ENCODE measurements at regions not wholly inside any gene's neighbourhood (a gene's known extent, or its start where the extent isn't known, plus 50 kb on each side); places are given as distances from the start of the nearest gene placed in this dataset.
"Not testable (repeated sequence)": the region's sequence is repeated elsewhere in the genome, so short reads cannot be mapped to it uniquely, and the experiment has no call there.

DNA sequence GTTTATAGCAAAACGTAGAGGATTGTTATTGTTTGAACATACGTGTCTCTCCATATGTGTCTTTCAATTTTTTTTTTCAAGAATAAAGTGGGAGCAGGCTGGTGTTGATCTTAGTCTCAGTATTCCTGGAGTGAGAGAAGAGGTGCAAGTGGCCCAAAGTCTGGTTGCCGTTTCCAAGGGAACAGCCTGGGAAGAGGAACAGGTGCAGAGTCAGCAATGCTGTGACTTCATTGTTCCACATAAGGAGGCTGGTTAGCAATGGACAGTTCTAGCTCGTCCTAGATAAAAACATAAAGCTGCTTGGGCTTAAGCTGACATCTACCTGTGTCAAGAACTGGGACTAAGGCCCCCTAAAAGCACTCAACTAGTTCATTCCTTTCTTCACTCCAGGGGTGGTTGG is 626.6 kb upstream of the TPK1 start:
- TF ChIP-seq, protein P1, sequence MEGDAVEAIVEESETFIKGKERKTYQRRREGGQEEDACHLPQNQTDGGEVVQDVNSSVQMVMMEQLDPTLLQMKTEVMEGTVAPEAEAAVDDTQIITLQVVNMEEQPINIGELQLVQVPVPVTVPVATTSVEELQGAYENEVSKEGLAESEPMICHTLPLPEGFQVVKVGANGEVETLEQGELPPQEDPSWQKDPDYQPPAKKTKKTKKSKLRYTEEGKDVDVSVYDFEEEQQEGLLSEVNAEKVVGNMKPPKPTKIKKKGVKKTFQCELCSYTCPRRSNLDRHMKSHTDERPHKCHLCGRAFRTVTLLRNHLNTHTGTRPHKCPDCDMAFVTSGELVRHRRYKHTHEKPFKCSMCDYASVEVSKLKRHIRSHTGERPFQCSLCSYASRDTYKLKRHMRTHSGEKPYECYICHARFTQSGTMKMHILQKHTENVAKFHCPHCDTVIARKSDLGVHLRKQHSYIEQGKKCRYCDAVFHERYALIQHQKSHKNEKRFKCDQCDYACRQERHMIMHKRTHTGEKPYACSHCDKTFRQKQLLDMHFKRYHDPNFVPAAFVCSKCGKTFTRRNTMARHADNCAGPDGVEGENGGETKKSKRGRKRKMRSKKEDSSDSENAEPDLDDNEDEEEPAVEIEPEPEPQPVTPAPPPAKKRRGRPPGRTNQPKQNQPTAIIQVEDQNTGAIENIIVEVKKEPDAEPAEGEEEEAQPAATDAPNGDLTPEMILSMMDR (conservative IDR thresholded peaks at IDR 0.05; ENCODE audit: control insufficient read depth, insufficient read depth, low read depth, low read length) = no peak

DNA sequence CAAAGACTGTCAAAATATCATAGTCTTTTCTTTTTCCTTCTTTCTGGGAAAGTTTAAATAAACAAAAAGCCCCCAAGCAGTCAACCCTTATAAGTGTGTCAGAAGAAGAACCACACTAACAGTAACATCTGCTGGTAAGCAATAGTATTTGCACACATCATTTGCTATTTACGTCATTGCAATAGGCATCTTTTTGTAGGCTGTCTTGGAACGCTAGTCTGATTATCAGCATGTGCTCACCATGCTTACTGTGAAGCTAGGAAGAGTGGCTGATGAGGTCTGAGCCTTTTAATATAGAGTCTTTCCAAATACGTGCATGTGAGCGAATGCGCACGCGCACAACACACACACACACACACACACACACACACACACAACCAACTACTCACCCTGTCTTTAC is 599.0 kb upstream of the TPK1 start:
- peak; percentile 52 for DNase-seq (ENCODE audit: low read depth)
- H3K4me3 ChIP-seq (ENCODE audit: control insufficient read depth, low read depth, low read length) = no peak overlapping the region
- TF ChIP-seq, protein P1 (conservative IDR thresholded peaks at IDR 0.05; ENCODE audit: control insufficient read depth, insufficient read depth, low read depth, low read length) = no peak

More for the DNA sequence above, 626.6 kb upstream of the TPK1 start:
- DNase-seq (ENCODE audit: low read depth) = no peak
- H3K4me3 ChIP-seq (ENCODE audit: control insufficient read depth, low read depth, low read length) = no peak overlapping the region

DNA sequence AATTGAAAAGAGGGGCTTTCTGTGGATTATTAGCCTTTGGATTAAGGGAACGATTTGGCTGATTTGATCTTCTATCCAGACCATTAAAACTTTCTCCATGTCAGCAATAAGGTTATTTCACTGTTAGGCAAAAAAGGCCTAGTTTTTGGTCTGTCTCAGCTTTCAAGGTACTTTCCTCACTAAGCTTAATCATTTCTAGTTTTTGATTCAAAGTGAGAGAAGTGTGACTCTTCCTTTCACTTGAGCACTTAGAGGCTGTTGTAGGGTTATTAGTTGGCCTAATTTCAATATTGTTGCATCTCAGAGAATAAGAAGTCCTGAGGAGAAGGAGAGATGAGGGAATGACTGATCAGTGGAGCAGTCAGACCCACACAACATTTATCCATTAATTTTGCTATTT is 596.0 kb upstream of the TPK1 start:
- no peak overlapping the region for H3K4me3 ChIP-seq (ENCODE audit: control insufficient read depth, low read depth, low read length)
- no peak for DNase-seq (ENCODE audit: low read depth)
- TF ChIP-seq, protein P1 (conservative IDR thresholded peaks at IDR 0.05; ENCODE audit: control insufficient read depth, insufficient read depth, low read depth, low read length) = no peak

DNA sequence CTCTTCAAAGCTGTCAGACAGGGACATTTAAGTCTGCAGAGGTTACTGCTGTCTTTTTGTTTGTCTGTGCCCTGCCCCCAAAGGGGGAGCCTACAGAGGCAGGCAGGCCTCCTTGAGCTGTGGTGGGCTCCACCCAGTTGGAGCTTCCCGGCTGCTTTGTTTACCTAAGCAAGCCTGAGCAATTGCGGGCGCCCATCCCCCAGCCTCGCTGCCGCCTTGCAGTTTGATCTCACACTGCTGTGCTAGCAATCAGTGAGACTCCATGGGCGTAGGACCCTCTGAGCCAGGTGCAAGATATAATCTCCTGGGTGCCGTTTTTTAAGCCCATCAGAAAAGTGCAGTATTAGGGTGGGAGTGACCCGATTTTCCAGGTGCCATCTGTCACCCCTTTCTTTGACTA is 582.6 kb upstream of the TPK1 start:
- DNase-seq (ENCODE audit: low read depth); H3K4me3 ChIP-seq (ENCODE audit: control insufficient read depth, low read depth, low read length): not testable (repeated sequence)

DNA sequence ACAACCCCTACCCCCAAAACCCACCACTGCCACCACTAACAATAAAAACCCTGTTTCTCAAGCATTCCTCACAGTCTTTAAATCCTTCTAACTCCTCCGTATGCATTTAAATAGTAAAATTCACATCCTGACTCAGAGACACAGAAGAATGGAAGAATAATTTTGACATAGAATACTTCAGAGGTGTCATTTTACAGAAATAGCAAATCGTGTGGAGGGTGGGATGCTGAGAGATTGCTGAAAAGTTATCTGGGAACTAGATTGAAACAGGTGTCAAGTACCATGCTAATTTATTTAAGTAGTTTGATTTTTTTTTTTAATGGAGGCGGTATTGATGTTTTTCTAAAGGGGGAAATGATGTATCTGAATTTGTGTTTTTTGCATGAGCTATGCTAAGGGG is 575.2 kb upstream of the TPK1 start:
- no peak overlapping the region for H3K4me3 ChIP-seq (ENCODE audit: control insufficient read depth, low read depth, low read length)
- TF ChIP-seq, protein P1 (conservative IDR thresholded peaks at IDR 0.05; ENCODE audit: control insufficient read depth, insufficient read depth, low read depth, low read length) = no peak
- DNase-seq (ENCODE audit: low read depth) = no peak

DNA sequence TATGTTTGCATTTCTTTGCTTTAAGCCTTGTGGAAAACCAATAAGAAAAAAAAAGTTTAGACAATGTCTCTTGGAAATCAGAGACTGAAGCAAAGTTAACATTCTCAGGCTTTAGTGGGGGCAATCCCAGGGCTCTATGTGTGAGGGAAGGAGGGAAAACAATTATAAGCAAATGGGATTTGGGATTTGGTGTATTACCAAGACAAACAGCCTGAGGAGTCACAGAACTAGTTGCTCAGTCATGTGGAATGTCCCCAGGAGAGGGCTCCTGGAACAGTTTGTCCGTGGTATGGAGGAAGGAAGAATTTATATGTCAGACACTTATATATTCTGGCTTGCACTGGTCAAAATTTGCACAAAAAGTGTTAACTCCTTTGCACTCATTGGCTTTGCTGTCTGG is 562.9 kb upstream of the TPK1 start:
- DNase-seq (ENCODE audit: low read depth) = peak; percentile 78
- H3K4me3 ChIP-seq (ENCODE audit: control insufficient read depth, low read depth, low read length) = no peak overlapping the region
- TF ChIP-seq, protein P1 (conservative IDR thresholded peaks at IDR 0.05; ENCODE audit: control insufficient read depth, insufficient read depth, low read depth, low read length) = no peak

DNA sequence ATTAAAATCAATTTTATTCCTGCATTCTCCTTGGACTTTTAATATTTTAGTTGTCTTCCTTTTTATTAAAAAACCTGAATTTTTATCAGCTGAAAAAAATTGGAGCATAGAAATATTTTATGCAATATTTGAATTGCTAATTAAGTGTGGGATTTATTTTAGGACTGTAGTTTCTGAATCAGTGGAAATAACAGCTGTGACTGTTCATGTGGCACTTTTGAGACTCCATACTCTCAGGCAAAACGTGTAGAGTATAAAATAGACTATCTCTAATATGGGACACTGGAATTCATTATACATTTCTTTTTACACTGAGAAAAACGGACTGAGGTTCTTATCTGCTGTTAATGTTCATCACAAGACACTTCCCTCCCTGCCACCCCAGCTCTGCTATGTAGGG is 558.3 kb upstream of the TPK1 start:
- DNase-seq (ENCODE audit: low read depth) = no peak
- TF ChIP-seq, protein P1 (conservative IDR thresholded peaks at IDR 0.05; ENCODE audit: control insufficient read depth, insufficient read depth, low read depth, low read length) = no peak
- no peak overlapping the region for H3K4me3 ChIP-seq (ENCODE audit: control insufficient read depth, low read depth, low read length)

Measured in fibroblast of mammary gland (primary cell).